Erythroblast (primary cell): ENCODE measurements at regions not wholly inside any gene's neighbourhood (a gene's known extent, or its start where the extent isn't known, plus 50 kb on each side); places are given as distances from the start of the nearest gene placed in this dataset.

Source experiments
- DNase-seq, 2 experiments: peaks; one replicate each; lab custom pipeline; 2025; lab: John Stamatoyannopoulos, UW
- GATA1 ChIP-seq: IDR thresholded peaks from 2 replicates; pipeline ENCODE4 v1.6.1; 2011; ENCODE audit warnings: low read depth, mild to moderate bottlenecking, control low read depth, low read length, moderate library complexity
- POLR2A ChIP-seq: IDR thresholded peaks from 2 replicates; pipeline ENCODE4 v1.6.1; 2011; ENCODE audit warnings: mild to moderate bottlenecking, low read length

- DNase-seq, result peak in 1 of 2 experiments; percentile 7
- no peak for TF ChIP-seq GATA1
- no peak for TF ChIP-seq POLR2A
Observed at GRCh38 chr4:95638920-95639501, 90.2 kb upstream of the UNC5C start.

- TF ChIP-seq GATA1 (no peak), POLR2A (no peak)
- no peak for DNase-seq
Observed at GRCh38 chr4:95637043-95637600, 88.3 kb upstream of the UNC5C start.

- no peak for DNase-seq
- no peak for TF ChIP-seq GATA1
- TF ChIP-seq POLR2A, result no peak
Observed at GRCh38 chr4:95636061-95636460, 87.3 kb upstream of the UNC5C start.

- no peak for DNase-seq
- no peak for TF ChIP-seq GATA1
- TF ChIP-seq POLR2A, result no peak
Observed at GRCh38 chr4:95627709-95628108, 78.9 kb upstream of the UNC5C start.

- TF ChIP-seq POLR2A (no peak), GATA1 (no peak)
- no peak for DNase-seq
Observed at GRCh38 chr4:95627024-95627605, 78.3 kb upstream of the UNC5C start.

- TF ChIP-seq GATA1 (no peak), POLR2A (no peak)
- DNase-seq, result no peak
Observed at GRCh38 chr4:95625020-95625419, 76.2 kb upstream of the UNC5C start.

- TF ChIP-seq POLR2A (no peak), GATA1 (no peak)
- DNase-seq, result no peak
Observed at GRCh38 chr4:95619525-95620443, 71.0 kb upstream of the UNC5C start.

GRCh38 chr4:95614684-95615205, 66.0 kb upstream of the UNC5C start:
- DNase-seq, result no peak
- TF ChIP-seq POLR2A (no peak), GATA1 (no peak)

- TF ChIP-seq POLR2A (no peak), GATA1 (no peak)
- no peak for DNase-seq
Observed at GRCh38 chr4:95610061-95610569, 61.3 kb upstream of the UNC5C start.

GRCh38 chr4:95606739-95607138, 58.0 kb upstream of the UNC5C start:
- DNase-seq, result no peak
- TF ChIP-seq POLR2A (no peak), GATA1 (no peak)

GRCh38 chr4:95603393-95603792, 54.6 kb upstream of the UNC5C start:
- no peak for TF ChIP-seq GATA1
- no peak for TF ChIP-seq POLR2A
- DNase-seq, result no peak

GRCh38 chr4:95602872-95603271, 54.1 kb upstream of the UNC5C start:
- TF ChIP-seq POLR2A, result no peak
- TF ChIP-seq GATA1, result no peak

GRCh38 chr4:95601356-95601755, 52.6 kb upstream of the UNC5C start:
- DNase-seq, result no peak
- TF ChIP-seq POLR2A, result no peak
- TF ChIP-seq GATA1, result no peak

More at GRCh38 chr4:95602872-95603271, 54.1 kb upstream of the UNC5C start:
- no peak for DNase-seq
